SK-N-SH treated with all-trans-retinoic acid at 6 μM for 48 hours (cell line): ENCODE measurements at regions not wholly inside any gene's neighbourhood (a gene's known extent, or its start where the extent isn't known, plus 50 kb on each side); places are given as distances from the start of the nearest gene placed in this dataset.

Experiments
- ATAC-seq: fragments of 200-7000 bp; cut with Tn5 transposase; 3 replicates; pipeline ENCODE4 v1.9.1; 2020; ENCODE audit warnings: mild to moderate bottlenecking, moderate library complexity
- ARNTL ChIP-seq: fragments of 450-650 bp; formaldehyde crosslinking; IDR thresholded peaks from 2 replicates; pipeline ENCODE4 v1.5.0; 2020; ENCODE audit warnings: low read depth, mild to moderate bottlenecking, moderate library complexity, borderline replicate concordance
- BACH2 ChIP-seq: fragments of 250-450 bp; sonication (Bioruptor Pico); IDR thresholded peaks from 2 replicates; pipeline ENCODE4 v1.9.0; 2021; ENCODE audit warnings: mild to moderate bottlenecking, borderline replicate concordance
- CREB5 ChIP-seq: fragments of 250-450 bp; sonication (Bioruptor Pico); IDR thresholded peaks from 2 replicates; pipeline ENCODE4 v1.5.1; 2020; ENCODE audit warnings: low read depth, mild to moderate bottlenecking, moderate library complexity
- CSDC2 ChIP-seq: fragments of 250-450 bp; sonication (Bioruptor Pico); IDR thresholded peaks from 2 replicates; pipeline ENCODE4 v1.5.0; 2020; ENCODE audit warnings: mild to moderate bottlenecking, moderate library complexity
- ISL1 ChIP-seq: fragments of 250-450 bp; sonication (Bioruptor Pico); IDR thresholded peaks from 2 replicates; pipeline ENCODE4 v2.1.2; 2022; ENCODE audit warnings: mild to moderate bottlenecking, moderate library complexity
- OSR1 ChIP-seq: fragments of 250-450 bp; sonication (Bioruptor Pico); IDR thresholded peaks from 2 replicates; pipeline ENCODE4 v1.8.0; 2022; ENCODE audit warnings: moderate library complexity, mild to moderate bottlenecking, inconsistent platforms
- PATZ1 ChIP-seq: fragments of 250-450 bp; sonication (Bioruptor Pico); IDR thresholded peaks from 2 replicates; pipeline ENCODE4 v1.8.0; 2020; ENCODE audit warnings: mild to moderate bottlenecking, moderate library complexity, borderline replicate concordance
- PPARA ChIP-seq: fragments of 250-450 bp; sonication (Bioruptor Pico); IDR thresholded peaks from 2 replicates; pipeline ENCODE4 v1.5.0; 2020; ENCODE audit warnings: mild to moderate bottlenecking, borderline replicate concordance
- RARB ChIP-seq: fragments of 250-450 bp; sonication (Bioruptor Pico); IDR thresholded peaks from 2 replicates; pipeline ENCODE4 v1.8.0; 2021; ENCODE audit warnings: mild to moderate bottlenecking, moderate library complexity
- SNAI2 ChIP-seq: fragments of 250-450 bp; sonication (Bioruptor Pico); IDR thresholded peaks from 2 replicates; pipeline ENCODE4 v1.5.0; 2020; ENCODE audit warnings: mild to moderate bottlenecking, moderate library complexity
- TCF4 ChIP-seq: fragments of 250-450 bp; sonication (Bioruptor Pico); IDR thresholded peaks from 2 replicates; pipeline ENCODE4 v1.8.0; 2021; ENCODE audit warnings: mild to moderate bottlenecking, moderate library complexity, borderline replicate concordance
- TOX ChIP-seq: fragments of 250-450 bp; sonication (Bioruptor Pico); IDR thresholded peaks from 2 replicates; pipeline ENCODE4 v1.8.0; 2021; ENCODE audit warnings: mild to moderate bottlenecking, moderate library complexity, borderline replicate concordance
- TSHZ2 ChIP-seq: fragments of 250-450 bp; sonication (Bioruptor Pico); IDR thresholded peaks from 2 replicates; pipeline ENCODE4 v1.5.0; 2020; ENCODE audit warnings: mild to moderate bottlenecking, moderate library complexity
- ZC3H10 ChIP-seq: fragments of 250-450 bp; sonication (Bioruptor Pico); IDR thresholded peaks from 2 replicates; pipeline ENCODE4 v1.5.1; 2021; ENCODE audit warnings: mild to moderate bottlenecking, moderate library complexity
- ZFP3 ChIP-seq: fragments of 250-450 bp; sonication (Bioruptor Pico); IDR thresholded peaks from 2 replicates; pipeline ENCODE4 v1.5.0; 2020; ENCODE audit warnings: mild to moderate bottlenecking, moderate library complexity
- ZFP30 ChIP-seq: fragments of 450-650 bp; formaldehyde crosslinking; IDR thresholded peaks from 2 replicates; pipeline ENCODE4 v1.5.0; 2022; ENCODE audit warnings: mild to moderate bottlenecking, moderate library complexity
- ZNF565 ChIP-seq: fragments of 450-650 bp; formaldehyde crosslinking; conservative IDR thresholded peaks from 2 replicates; pipeline ENCODE4 v1.5.0; 2020; ENCODE audit warnings: low read depth, mild to moderate bottlenecking, moderate library complexity
- TF ChIP-seq, protein P1 (sequence below): fragments of 250-450 bp; sonication (Bioruptor Pico); IDR thresholded peaks from 2 replicates; pipeline ENCODE4 v1.8.0; 2021; ENCODE audit warnings: low read depth, mild to moderate bottlenecking, moderate library complexity, borderline replicate concordance
- TF ChIP-seq, protein P2 (sequence below): fragments of 250-450 bp; sonication (Bioruptor Pico); IDR thresholded peaks from 2 replicates; pipeline ENCODE4 v1.5.1; 2021; ENCODE audit warnings: mild to moderate bottlenecking, moderate library complexity

GRCh38 chr3:146672941-146673340 lies 67.8 kb upstream of the PLSCR5 start:
- TF ChIP-seq CSDC2 (CRISPR knock-in tag): no peak
- TF ChIP-seq RARB (CRISPR knock-in tag): no peak
- no peak for TF ChIP-seq BACH2
- no peak for TF ChIP-seq TCF4 (CRISPR knock-in tag)
- no peak for TF ChIP-seq ZFP30
- TF ChIP-seq, protein P1, sequence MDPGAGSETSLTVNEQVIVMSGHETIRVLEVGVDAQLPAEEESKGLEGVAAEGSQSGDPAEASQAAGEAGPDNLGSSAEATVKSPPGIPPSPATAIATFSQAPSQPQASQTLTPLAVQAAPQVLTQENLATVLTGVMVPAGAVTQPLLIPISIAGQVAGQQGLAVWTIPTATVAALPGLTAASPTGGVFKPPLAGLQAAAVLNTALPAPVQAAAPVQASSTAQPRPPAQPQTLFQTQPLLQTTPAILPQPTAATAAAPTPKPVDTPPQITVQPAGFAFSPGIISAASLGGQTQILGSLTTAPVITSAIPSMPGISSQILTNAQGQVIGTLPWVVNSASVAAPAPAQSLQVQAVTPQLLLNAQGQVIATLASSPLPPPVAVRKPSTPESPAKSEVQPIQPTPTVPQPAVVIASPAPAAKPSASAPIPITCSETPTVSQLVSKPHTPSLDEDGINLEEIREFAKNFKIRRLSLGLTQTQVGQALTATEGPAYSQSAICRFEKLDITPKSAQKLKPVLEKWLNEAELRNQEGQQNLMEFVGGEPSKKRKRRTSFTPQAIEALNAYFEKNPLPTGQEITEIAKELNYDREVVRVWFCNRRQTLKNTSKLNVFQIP: no peak
- ATAC-seq: no peak

DNA sequence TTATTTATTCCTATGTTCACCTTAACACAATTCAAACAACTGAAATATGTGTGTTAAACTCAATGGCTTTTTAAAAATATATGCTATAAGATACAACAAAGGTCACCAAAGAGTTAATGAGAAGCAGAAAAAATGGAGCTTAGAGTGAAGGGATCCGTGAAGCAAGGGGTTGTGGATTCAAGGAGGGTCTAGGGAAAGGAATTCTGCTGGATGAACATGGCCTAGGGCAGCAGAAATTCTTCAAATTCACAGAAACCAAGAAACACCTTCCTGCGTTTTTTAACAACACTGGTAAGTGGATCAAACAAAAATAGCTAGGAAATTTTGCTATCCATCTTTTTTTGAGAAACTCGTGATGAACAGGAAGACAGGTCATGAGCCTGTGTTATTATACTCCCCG lies 59.3 kb upstream of the PLSCR5 start:
- no peak for ATAC-seq
- TF ChIP-seq SNAI2 (CRISPR knock-in tag): no peak
- no peak for TF ChIP-seq TCF4 (CRISPR knock-in tag)
- no peak for TF ChIP-seq CREB5 (CRISPR knock-in tag)
- TF ChIP-seq ISL1 (CRISPR knock-in tag): no peak
- TF ChIP-seq CSDC2 (CRISPR knock-in tag): no peak
- no peak for TF ChIP-seq TOX
- TF ChIP-seq, protein P2, sequence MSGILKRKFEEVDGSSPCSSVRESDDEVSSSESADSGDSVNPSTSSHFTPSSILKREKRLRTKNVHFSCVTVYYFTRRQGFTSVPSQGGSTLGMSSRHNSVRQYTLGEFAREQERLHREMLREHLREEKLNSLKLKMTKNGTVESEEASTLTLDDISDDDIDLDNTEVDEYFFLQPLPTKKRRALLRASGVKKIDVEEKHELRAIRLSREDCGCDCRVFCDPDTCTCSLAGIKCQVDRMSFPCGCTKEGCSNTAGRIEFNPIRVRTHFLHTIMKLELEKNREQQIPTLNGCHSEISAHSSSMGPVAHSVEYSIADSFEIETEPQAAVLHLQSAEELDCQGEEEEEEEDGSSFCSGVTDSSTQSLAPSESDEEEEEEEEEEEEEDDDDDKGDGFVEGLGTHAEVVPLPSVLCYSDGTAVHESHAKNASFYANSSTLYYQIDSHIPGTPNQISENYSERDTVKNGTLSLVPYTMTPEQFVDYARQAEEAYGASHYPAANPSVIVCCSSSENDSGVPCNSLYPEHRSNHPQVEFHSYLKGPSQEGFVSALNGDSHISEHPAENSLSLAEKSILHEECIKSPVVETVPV (CRISPR knock-in tag): no peak
- no peak for TF ChIP-seq RARB (CRISPR knock-in tag)
- no peak for TF ChIP-seq ZFP3 (CRISPR knock-in tag)
- TF ChIP-seq ZC3H10 (CRISPR knock-in tag): no peak
- TF ChIP-seq BACH2: no peak
- no peak for TF ChIP-seq PATZ1
- no peak for TF ChIP-seq PPARA

DNA sequence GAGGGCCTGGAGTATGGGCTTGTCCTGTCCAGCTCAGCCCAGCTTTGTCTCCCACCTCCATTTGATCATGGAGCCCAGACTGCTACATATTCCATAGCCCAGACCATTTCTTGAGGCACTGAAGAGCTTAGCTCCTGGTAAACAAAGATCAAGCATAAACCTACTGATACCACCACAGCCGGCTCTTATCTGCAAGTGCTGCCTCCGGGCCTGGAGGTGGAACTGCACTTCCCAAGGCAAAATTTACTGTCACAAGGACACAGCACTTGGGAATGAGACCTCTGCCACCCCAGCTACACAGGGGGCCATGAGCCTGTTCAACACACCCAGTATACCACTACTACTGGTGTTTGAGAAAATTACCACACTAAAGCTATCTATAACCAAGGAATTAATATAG lies 53.7 kb upstream of the PLSCR5 start:
- TF ChIP-seq BACH2 (no peak), ZNF565 (no peak), OSR1 (CRISPR knock-in tag) (no peak), CSDC2 (CRISPR knock-in tag) (no peak)
- TF ChIP-seq, protein P2 (CRISPR knock-in tag): no peak
- ATAC-seq: no peak

GRCh38 chr3:146655333-146655996 lies 50.3 kb upstream of the PLSCR5 start:
- ATAC-seq: no peak
- TF ChIP-seq ZFP30: no peak
- TF ChIP-seq OSR1 (CRISPR knock-in tag): no peak
- no peak for TF ChIP-seq ISL1 (CRISPR knock-in tag)
- no peak for TF ChIP-seq SNAI2 (CRISPR knock-in tag)
- TF ChIP-seq, protein P2 (CRISPR knock-in tag): no peak
- TF ChIP-seq ZNF565: no peak
- no peak for TF ChIP-seq TSHZ2 (CRISPR knock-in tag)
- no peak for TF ChIP-seq ARNTL (CRISPR knock-in tag)
- no peak for TF ChIP-seq TCF4 (CRISPR knock-in tag)
- no peak for TF ChIP-seq RARB (CRISPR knock-in tag)
